ENCODE measurements at regions not wholly inside any gene's neighbourhood (a gene's known extent, or its start where the extent isn't known, plus 50 kb on each side); places are given as distances from the start of the nearest gene placed in this dataset.

GRCh38 chr1:230002164-230002803 is 64.8 kb upstream of the GALNT2 start:
- DNase-seq (ENCODE audit: low spot score): no peak

- no peak for DNase-seq (ENCODE audit: low spot score)
These were observed 63.6 kb upstream of the GALNT2 start for GRCh38 chr1:230003409-230003808.

- no peak for DNase-seq (ENCODE audit: low spot score)
These were observed 62.0 kb upstream of the GALNT2 start for GRCh38 chr1:230005040-230005439.

GRCh38 chr1:230008721-230009120 is 58.3 kb upstream of the GALNT2 start:
- DNase-seq (ENCODE audit: low spot score): no peak

- no peak for DNase-seq (ENCODE audit: low spot score)
These were observed 57.3 kb upstream of the GALNT2 start for GRCh38 chr1:230009611-230010313.

GRCh38 chr1:230010603-230011332 is 56.3 kb upstream of the GALNT2 start:
- DNase-seq (ENCODE audit: low spot score): no peak

- DNase-seq (ENCODE audit: low spot score): no peak
These were observed 55.5 kb upstream of the GALNT2 start for GRCh38 chr1:230011333-230012092.

GRCh38 chr1:230012093-230012393 is 55.0 kb upstream of the GALNT2 start:
- DNase-seq (ENCODE audit: low spot score): no peak

GRCh38 chr1:230012741-230013140 is 54.3 kb upstream of the GALNT2 start:
- DNase-seq (ENCODE audit: low spot score): no peak

GRCh38 chr1:230016159-230016558 is 50.9 kb upstream of the GALNT2 start:
- DNase-seq (ENCODE audit: low spot score): no peak
